GM10248 (cell line): ENCODE measurements at regions not wholly inside any gene's neighbourhood (a gene's known extent, or its start where the extent isn't known, plus 50 kb on each side); places are given as distances from the start of the nearest gene placed in this dataset.
A peak's percentile ranks its signal among the peaks of the same experiment; 100 is the strongest.
"Not testable (repeated sequence)": the region's sequence is repeated elsewhere in the genome, so short reads cannot be mapped to it uniquely, and the experiment has no call there.

Source experiments
- CTCF ChIA-PET: fragments of 300-600 bp; sonication (Branson Sonifier 250); formaldehyde crosslinking; extraction: SDS; loops from one replicate; lab custom pipeline; 2021; ENCODE audit warnings: antibody characterized with exemption; lab: Yijun Ruan, JAX
- POLR2A ChIA-PET: fragments of 350-650 bp; sonication (Branson Sonifier 250); formaldehyde crosslinking; extraction: SDS; loops from one replicate; lab custom pipeline; 2020; ENCODE audit warnings: antibody characterized with exemption; lab: Yijun Ruan, JAX
- DNase-seq: peaks from one replicate; pipeline ENCODE4 v3.0.0; 2012; ENCODE audit errors: extremely low spot score
- TF ChIP-seq, protein P1 (sequence below): IDR thresholded peaks from 2 replicates; pipeline ENCODE4 v1.5.1; 2012; ENCODE audit warnings: mild to moderate bottlenecking, low read depth; ENCODE audit errors: extremely low read depth, missing control alignments, control extremely low read depth

DNA sequence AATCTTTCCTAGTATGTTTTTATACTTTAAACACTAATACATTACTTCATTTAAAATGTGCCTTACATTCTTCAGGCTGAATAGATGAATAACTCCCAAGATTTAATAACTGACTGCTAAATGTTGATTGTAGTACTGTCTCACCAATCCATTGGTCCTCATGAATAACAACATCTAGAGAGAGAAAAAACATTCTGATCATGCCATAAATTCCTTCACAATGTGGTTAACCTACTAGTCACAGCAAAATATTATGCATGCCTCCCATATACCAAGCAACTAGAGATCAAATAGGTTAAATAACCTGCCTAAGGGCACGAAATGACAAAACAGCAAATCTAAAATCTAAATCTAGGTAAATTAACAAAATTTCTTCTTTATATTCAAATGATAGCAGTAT, 66.2 kb downstream of the SYT15 start:
- CTCF ChIA-PET, DNase-seq, POLR2A ChIA-PET: not testable (repeated sequence)

DNA sequence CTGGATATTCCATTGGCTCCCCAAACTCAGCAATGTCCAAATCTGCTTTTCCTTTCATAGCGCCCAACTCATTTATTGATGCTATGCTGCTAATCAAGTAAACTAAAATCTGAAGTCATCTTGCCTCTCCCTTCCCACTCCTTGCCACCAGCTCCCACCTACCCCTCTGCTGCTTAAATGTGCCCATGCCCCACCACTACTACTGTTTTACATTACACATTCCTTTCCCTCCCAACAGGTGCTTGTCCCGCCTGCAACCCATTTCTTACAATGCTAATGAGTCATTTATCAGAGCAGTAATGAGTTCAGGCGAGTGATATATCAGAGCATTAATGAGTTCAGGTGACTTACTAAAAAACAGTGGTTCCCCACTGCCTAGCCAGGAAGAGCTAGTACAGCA, 67.2 kb downstream of the SYT15 start:
- CTCF ChIA-PET, DNase-seq, POLR2A ChIA-PET: not testable (repeated sequence)

DNA sequence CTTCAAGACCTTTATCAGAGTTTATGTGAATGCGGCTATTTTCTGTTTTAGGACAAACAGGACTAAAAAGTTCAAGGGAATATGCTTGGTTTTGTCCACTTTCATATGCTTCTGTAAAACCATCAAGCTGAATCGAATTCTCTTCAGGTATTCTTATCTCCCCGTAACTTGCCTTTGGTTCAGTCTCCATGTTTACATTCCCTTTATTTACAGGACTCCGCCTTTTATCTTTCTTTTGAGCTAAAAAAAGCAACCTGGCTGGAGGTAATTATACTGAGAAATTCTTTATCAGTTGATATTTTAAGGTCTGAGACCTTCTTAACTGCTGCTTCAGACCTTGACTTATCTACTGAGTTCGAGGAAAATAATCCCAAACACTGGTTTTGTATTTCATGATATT, 72.0 kb downstream of the SYT15 start:
- DNase-seq, POLR2A ChIA-PET, CTCF ChIA-PET: not testable (repeated sequence)

DNA sequence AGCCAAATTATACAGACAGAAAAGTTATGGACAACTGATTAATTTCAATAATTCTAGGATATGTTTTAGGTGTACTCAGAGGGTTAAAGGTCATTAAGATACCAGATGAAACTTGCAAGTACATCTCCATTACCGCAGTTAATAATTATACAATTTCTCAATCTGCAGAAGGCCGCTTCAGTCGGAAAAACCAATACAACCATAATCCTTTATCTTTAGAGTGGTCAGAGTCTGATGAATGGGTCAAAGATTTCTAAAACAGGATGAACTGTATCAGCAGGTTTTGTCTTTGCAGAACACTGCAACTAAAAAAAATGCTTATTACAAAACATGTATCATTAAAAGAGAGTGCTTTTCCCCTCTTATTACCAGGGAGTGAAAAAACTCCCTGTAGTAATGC, 78.5 kb downstream of the SYT15 start:
- POLR2A ChIA-PET, DNase-seq, CTCF ChIA-PET: not testable (repeated sequence)

DNA sequence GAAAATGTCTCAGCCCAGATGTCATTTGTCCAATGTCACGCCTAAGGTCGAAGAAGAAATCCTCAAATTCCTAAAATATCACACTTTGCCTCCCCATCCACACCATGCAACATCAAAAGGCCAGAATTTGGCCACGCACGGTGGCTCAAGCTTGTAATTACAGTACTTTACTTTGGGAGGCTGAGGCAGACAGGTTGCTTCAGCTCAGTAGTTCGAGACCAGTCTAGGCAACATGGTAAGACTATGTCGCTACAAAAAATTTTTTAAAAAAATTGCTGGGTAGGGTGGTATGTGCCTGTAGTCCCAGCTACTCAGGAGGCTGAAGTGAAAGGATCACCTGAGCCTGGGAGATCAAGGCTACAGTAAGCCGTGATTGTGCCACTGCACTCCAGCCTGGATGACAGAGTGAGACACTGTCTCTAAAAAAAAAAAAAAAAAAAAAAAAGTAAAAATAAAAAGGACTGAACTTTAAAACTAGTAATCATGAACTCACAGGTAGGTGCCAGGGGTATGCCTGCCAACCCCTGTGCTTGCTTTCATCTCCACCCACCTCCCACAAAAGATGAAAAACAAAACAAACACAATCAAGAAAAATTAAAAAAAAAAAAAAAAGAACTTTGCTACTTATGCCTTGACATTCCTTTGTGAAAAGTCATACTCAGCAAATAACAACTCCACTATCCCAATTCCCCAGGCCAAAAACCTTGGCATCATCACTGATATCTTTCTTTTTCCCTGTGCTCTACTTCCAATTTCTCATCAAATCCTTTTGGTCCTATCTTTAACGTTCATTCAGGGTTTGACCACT, 81.3 kb downstream of the SYT15 start:
- CTCF ChIA-PET, POLR2A ChIA-PET, DNase-seq: not testable (repeated sequence)

DNA sequence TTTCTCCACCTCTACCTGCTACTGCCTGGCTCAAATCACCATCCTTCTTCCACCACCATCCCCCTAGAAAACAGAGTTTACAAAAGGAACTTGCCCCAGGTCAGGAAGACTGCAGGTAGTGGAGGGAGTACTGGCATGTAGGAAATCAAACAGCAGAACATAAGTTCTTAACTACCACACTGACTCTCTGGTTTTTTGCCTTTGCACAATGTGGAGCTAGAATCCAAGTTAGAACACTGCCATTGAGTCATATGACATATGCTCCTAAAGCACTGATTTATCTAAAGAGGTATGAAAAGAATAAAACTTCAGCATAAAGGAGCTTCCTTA, 81.9 kb downstream of the SYT15 start:
- POLR2A ChIA-PET = not testable (repeated sequence)

DNA sequence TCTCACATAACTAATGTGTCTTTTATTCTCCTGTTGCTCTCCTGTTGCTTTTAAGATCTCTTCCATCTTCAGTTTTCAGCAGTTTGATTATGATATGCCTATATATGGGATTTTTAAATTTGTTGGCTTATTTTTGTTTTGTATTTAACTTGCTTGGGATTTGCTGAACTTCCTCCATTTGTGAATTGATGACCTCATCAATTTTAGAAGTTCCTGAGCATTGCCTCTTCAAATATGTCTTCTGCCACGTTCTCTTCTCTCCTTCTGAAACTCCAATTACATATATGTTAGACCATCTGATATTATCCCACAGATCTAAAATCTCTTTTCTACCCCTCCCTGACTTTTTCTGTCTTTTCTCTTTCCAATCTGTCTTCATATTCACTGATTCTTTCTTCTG, 86.6 kb downstream of the SYT15 start:
- POLR2A ChIA-PET, CTCF ChIA-PET, DNase-seq: not testable (repeated sequence)

More for the DNA sequence above, 81.9 kb downstream of the SYT15 start:
- DNase-seq, CTCF ChIA-PET: not testable (repeated sequence)

DNA sequence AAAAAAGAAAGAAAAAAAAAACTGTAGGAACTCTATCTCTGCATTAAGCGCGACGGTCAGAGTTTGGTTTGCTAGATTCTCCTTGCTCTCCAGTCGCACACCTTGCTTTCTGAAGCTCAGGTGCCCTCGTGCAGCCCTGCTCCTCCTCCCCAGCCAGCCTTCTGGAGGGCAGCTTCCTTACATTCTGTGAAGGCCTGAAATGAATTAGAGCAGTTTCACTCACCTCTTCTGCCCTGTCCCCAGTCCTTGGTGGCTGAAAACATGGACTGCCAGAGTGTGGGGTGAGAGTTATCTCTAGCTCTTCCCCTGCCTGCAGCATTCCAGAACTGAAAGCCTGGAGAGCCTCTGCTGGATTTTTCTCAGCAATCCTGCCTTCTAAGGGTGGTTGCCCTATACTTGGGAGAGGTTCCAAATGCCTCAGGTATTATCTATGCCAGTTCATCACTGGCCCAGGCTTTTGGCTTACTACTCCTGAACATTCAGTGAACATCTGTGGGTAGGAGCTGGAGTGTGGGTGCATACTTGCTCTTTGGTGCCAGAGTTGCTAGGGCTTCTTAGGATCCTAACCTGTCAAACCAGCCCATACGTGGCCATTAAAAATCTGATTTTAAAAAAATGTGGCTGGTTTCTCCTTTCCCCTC, 89.5 kb downstream of the SYT15 start:
- CTCF ChIA-PET, DNase-seq, POLR2A ChIA-PET: not testable (repeated sequence)

DNA sequence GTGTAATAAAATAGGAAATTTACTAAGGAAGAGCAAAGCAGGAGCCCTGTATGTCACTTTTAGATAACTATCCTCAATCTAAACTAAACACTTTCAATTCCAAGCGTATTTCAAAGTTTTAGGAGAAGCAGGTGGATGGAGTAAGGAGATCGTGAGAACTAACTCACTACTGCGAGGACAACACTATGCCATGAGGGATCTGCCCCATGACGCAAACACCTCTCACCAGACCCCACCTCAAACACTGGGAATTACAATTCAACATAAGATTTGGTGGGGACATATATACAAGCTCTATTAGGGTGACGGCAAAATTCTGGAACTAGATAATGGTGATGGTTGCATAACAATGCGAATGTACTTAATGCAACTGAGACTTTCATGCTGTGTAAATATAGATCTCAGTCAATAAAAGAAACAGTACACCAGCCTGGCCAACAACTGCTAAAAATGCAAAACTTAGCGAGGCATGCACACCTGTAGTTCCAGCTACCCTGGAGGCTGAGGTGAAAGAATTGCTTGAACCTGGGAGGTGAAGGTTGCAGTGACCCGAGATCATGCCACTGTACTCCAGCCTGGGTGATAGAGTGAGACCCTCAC, 99.0 kb downstream of the SYT15 start:
- DNase-seq, POLR2A ChIA-PET, CTCF ChIA-PET: not testable (repeated sequence)

DNA sequence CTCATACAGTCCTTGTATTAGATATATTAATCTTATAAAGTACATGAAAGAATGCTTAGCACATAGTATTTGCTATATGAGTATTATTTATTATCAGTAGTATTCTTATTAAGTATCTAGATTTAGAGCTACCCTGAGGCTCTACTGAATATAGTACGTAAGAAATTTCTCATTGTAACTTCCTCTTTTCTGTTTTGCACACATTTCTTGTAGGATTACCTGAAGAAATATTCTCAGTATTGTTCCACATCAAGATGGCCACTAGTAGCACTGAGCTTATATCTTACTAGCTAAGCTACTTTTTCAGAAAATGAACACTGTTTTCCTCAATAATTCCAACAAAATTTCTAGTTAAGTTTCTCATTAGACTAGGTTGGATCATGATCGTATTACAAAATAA, 112.5 kb downstream of the SYT15 start:
- DNase-seq, CTCF ChIA-PET, POLR2A ChIA-PET: not testable (repeated sequence)

DNA sequence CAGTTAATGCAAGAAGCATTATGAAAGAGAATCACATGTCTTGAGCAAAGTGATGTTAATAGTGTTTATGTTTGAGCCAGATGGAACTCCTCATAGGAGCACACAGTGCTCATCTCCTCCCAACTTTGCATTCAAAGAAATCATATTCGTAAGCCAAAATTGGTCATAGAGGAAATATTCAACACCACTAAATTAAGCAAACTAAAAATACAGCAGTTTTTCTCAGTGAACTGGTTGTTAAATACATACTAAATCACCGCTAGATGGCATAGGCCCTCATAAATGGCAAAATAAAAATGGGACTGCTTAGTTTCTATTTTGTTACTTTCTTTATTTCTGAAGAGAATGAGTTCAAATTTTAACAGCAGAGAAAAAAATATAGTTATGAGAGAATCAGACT, 114.3 kb downstream of the SYT15 start:
- POLR2A ChIA-PET, DNase-seq, CTCF ChIA-PET: not testable (repeated sequence)
- TF ChIP-seq, protein P1, sequence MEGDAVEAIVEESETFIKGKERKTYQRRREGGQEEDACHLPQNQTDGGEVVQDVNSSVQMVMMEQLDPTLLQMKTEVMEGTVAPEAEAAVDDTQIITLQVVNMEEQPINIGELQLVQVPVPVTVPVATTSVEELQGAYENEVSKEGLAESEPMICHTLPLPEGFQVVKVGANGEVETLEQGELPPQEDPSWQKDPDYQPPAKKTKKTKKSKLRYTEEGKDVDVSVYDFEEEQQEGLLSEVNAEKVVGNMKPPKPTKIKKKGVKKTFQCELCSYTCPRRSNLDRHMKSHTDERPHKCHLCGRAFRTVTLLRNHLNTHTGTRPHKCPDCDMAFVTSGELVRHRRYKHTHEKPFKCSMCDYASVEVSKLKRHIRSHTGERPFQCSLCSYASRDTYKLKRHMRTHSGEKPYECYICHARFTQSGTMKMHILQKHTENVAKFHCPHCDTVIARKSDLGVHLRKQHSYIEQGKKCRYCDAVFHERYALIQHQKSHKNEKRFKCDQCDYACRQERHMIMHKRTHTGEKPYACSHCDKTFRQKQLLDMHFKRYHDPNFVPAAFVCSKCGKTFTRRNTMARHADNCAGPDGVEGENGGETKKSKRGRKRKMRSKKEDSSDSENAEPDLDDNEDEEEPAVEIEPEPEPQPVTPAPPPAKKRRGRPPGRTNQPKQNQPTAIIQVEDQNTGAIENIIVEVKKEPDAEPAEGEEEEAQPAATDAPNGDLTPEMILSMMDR = peak; percentile 22

DNA sequence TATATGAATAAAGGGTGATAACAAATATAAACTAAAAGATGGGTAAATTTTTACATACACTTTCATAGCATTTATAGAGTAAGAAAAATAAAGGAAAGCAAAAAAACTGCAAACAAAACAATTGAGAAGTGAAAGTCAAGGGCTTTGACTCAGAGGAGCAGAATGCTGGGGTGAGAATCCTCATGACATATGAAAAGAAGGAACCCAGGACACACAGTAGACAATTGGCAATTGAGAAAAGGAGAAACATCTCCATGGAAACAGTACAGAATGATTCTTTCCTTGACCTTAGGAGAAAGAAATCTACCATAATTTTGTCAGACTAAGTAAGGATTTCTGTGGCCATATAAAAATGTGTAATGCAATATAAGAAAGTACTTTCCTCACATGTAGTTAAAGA, 138.3 kb downstream of the SYT15 start:
- POLR2A ChIA-PET, CTCF ChIA-PET, DNase-seq: not testable (repeated sequence)

DNA sequence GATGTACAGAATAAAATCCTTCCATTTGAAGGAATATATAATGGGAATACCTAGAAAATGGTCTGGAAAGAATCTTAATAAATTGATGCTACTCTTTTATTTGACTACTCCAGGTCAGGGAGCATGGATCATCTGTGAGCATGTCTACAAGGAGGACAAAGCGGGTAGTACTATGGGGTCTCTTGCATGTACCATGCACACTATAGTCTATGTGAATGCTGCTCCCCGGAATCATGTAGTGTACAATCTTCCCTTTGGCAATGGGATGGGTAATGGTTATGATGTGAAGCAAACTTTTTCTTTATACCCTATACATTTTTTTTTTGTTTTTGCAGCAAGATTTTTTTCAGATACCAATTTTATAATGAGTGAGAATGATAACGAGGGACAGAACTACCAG, 139.1 kb downstream of the SYT15 start:
- POLR2A ChIA-PET, DNase-seq, CTCF ChIA-PET: not testable (repeated sequence)

DNA sequence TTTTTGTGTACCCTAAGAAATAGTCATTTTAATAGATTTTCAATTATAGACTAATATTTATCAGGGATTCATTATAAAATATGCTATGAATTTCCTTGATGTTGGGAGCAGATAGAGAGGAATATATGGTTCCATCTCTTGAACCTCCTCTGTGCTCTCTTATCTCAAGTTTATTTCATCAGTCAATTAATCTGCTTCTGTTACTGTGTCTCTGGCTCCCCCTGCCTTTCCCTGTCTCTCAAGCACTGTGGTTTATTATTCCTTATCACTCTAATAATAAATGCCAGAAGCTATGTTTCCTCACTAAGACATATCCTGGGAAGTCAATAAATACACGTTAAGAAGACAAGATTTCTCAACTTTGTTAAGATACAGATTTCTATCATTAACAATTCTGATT, 141.5 kb downstream of the SYT15 start:
- CTCF ChIA-PET, DNase-seq, POLR2A ChIA-PET: not testable (repeated sequence)

DNA sequence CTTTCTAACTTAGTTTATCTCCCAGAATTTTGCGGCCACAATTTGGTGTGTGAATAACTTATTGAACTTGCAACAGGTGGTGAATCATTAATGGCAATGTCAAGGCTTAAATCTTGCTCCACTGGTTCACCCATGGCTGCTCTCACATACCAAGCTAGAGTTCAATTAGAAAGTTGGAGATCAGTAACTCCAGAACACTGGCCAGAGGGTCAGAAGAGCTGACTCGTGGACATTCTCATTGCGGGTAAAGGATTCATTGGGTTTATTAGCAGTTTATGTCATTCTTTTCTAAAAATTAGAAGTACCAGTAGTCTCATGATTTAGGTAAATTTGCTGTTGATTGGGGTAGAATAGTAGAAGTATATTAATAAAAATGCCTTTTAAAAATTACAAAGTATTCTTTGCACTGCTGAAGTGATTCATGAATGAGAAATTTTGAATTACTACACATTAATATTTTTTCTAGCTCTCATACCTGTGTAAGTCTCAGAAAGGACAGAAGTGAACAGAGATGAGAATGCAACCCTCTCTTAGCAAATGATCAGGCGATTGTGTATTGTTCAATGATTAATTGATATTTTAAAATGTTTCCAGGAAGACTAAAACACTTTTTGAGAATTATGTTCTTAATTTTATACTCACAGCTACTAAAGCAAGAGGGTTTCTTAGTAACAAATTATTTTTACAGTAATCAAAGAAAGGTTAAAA, 142.0 kb downstream of the SYT15 start:
- CTCF ChIA-PET, POLR2A ChIA-PET, DNase-seq: not testable (repeated sequence)

DNA sequence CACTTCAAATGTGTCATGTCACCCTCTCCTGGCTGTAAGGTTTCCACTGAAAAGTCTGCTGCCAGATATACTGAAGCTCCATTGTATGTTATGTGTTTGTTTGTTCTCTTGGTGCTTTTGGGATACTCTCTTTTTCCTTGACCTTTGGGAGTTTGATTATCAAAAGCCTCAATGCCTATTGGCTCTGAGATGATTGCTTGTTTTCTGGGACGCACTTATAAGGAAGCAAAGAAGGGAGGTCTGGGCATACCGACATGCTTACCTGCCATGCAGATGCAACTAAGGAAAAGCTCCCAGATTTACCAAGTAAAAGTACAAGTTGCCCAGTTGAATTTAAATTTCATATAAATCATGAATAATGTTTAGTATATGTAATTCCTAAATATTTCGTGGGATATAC, 145.3 kb downstream of the SYT15 start:
- DNase-seq, POLR2A ChIA-PET, CTCF ChIA-PET: not testable (repeated sequence)

DNA sequence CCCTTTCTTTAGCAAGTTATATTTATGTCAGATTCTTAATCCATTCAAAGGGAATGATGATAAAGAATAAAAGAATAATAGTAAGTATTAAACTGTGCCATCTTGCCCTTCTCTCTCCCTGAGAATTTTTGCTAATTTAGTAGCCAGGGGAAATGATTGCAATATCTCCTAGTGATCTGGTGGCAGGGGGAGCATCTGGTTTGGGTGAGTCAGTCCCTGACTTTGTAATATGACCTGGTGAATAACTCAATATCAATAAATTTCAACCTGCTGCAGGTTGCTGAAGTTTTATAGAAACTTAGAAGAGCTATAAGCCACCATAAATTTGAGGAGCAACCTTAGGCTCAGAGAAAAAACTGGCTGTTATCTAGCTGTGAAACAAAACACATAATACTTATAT, 149.4 kb downstream of the SYT15 start:
- DNase-seq, CTCF ChIA-PET, POLR2A ChIA-PET: not testable (repeated sequence)
